GM20000 (cell line): ENCODE measurements at regions not wholly inside any gene's neighbourhood (a gene's known extent, or its start where the extent isn't known, plus 50 kb on each side); places are given as distances from the start of the nearest gene placed in this dataset.
A peak's percentile ranks its signal among the peaks of the same experiment; 100 is the strongest.
"Not testable (repeated sequence)": the region's sequence is repeated elsewhere in the genome, so short reads cannot be mapped to it uniquely, and the experiment has no call there.

Source experiments
- DNase-seq: peaks from one replicate; pipeline ENCODE4 v3.0.0; 2012; ENCODE audit warnings: low spot score
- TF ChIP-seq, protein P1 (sequence below): IDR thresholded peaks from 2 replicates; pipeline ENCODE4 v1.5.1; 2012; ENCODE audit warnings: mild to moderate bottlenecking, control low read depth; ENCODE audit errors: extremely low read depth, missing control alignments

DNA sequence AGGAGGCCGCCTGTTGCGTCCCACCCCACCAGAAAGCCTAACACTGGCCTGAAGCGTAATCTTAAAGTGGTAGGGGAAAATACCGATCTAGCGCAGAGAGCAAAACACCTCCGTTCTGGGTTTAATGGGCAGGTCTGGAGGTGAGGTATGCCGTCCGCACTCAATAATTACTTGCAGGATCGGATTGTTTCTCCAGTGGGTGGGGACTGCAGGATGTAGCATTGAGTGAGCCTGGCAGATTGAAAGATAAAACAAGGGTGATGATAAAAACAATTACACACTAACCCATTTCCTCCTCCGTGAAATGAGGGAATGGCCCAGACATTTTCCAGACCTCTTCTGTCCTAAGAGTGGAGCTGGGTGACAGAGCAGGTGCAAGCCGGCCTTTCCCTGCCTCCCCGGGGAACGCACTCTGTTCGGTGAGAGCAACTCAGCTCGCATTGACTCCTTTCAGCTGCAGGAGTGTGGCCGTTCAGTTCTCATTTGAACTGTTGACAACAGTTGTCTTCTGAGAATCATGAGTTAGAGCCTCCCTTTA lies 110.2 kb upstream of the DOCK9 start:
- TF ChIP-seq, protein P1, sequence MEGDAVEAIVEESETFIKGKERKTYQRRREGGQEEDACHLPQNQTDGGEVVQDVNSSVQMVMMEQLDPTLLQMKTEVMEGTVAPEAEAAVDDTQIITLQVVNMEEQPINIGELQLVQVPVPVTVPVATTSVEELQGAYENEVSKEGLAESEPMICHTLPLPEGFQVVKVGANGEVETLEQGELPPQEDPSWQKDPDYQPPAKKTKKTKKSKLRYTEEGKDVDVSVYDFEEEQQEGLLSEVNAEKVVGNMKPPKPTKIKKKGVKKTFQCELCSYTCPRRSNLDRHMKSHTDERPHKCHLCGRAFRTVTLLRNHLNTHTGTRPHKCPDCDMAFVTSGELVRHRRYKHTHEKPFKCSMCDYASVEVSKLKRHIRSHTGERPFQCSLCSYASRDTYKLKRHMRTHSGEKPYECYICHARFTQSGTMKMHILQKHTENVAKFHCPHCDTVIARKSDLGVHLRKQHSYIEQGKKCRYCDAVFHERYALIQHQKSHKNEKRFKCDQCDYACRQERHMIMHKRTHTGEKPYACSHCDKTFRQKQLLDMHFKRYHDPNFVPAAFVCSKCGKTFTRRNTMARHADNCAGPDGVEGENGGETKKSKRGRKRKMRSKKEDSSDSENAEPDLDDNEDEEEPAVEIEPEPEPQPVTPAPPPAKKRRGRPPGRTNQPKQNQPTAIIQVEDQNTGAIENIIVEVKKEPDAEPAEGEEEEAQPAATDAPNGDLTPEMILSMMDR: no peak

DNA sequence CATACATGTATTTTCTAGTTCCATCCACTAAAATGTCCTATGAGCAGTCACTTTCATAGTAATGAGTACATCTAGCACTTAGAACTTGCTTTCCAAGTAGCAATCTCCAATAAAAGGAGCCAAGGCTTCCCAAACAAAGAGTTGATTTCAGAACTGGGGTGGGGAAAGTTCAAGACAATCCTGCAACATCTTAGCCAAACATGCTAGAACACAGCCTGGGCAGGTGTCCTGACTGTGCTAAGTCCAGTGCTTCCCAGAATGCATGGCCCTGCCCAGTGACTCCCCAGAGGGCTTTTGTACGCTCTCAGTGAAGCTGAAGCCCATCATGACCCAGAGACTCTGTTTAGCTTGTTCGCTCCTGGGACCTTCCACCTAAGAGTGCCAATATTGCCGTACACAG lies 106.7 kb upstream of the UBAC2 start:
- DNase-seq: no peak
- TF ChIP-seq, protein P1: no peak

More for the DNA sequence above, 110.2 kb upstream of the DOCK9 start:
- DNase-seq: peak; percentile 27

- DNase-seq: not testable (repeated sequence)
Observed at GRCh38 chr13:99101831-99102230, 98.8 kb upstream of the UBAC2 start.

DNA sequence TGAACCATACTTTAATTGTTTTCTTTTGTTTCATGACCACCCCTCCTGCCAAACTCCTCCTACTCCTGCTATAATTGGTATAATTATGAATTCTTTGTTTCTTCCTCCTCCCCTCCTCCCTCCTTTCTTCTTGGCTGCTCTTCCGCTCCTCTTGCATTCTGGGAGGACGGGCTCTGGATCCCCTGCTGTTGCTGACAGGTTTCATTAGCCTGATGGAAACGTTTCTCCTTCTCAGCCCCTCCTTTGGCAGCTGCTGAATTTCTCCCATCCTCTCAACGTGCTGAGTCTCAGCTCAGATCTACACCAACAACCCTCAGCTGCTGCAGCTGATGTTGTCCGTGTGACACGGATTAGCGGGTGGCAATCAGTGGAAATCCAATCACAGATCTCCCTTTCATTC lies 97.1 kb upstream of the UBAC2 start:
- TF ChIP-seq, protein P1: no peak
- DNase-seq: no peak

GRCh38 chr13:99104396-99104795 lies 96.3 kb upstream of the UBAC2 start:
- no peak for DNase-seq
- TF ChIP-seq, protein P1: no peak

DNA sequence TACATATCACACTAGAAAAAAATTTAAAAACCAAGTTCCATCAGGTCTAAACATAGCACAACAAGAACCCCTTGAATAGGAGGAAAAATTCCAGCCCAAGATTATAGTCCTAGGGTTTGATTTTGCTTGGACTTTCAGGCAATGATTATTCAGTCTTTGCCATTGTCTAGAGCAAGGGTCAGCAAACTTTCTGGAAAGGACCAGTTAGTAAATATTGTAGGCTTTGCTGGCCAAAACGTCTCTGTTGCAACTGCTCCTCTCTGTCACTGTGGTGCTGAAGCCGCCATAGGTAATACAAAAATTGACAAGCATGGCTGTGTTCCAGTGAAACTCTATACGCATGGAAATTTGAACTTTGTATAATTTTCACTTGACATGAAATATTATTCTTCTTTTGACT lies 95.5 kb upstream of the UBAC2 start:
- no peak for DNase-seq

GRCh38 chr13:99113351-99113750 lies 87.3 kb upstream of the UBAC2 start:
- TF ChIP-seq, protein P1: no peak
- no peak for DNase-seq

More for the DNA sequence above, 95.5 kb upstream of the UBAC2 start:
- TF ChIP-seq, protein P1: no peak

DNA sequence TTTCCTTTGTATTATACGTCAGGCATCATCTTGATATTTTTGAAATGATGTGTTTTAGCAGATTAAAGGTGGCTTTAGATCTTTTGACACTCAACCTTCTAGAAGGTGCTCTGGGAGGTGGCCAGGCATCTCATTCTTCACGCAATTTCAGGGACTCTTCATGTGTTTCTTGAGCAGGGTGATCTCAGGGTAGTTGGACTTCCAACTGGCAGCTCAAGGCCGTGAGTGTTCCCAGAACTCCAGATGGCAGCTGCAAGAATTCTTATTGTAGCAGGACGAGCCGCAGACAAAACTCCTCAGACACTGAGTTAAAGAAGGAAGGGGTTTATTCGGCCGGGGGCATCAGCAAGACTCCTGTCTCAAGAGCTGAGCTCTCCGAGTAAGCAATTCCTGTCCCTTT lies 82.5 kb upstream of the UBAC2 start:
- TF ChIP-seq, protein P1: no peak
- no peak for DNase-seq
